Vagina (tissue), 2 donors: ENCODE measurements at regions not wholly inside any gene's neighbourhood (a gene's known extent, or its start where the extent isn't known, plus 50 kb on each side); places are given as distances from the start of the nearest gene placed in this dataset.
A peak's percentile ranks its signal among the peaks of the same experiment; 100 is the strongest.

Experiments used
- DNase-seq, 2 donors: peaks; one replicate each; pipeline ENCODE4 v3.0.0-alpha.2; 2017; ENCODE audit errors: extremely low spot score in 2 of 2
- H3K27ac ChIP-seq: fragments of 200-600 bp; sonication (generic); one replicate; pipeline ENCODE4 v1.5.1; 2019
- H3K27me3 ChIP-seq: fragments of 200-600 bp; sonication (generic); one replicate; pipeline ENCODE4 v1.5.1; 2019
- H3K36me3 ChIP-seq, 2 donors: fragments of 200-600 bp; sonication (generic); one replicate each; pipeline ENCODE4 v1.5.1; 2017 to 2019
- H3K4me1 ChIP-seq: fragments of 200-600 bp; sonication (generic); one replicate; pipeline ENCODE4 v1.5.1; 2019
- H3K4me3 ChIP-seq, 2 donors: fragments of 200-600 bp; sonication (generic); 1 replicate in 1 of 2; 2 replicates in 1 of 2; pipeline ENCODE4 v1.5.1; 2016 to 2019
- H3K9me3 ChIP-seq: fragments of 200-600 bp; sonication (generic); one replicate; pipeline ENCODE4 v1.5.1; 2019
- CTCF ChIP-seq, 3 experiments: fragments of 450-650 bp in 2 of 3; fragments of 200-600 bp in 1 of 3; sonication (generic) in 1 of 3; IDR thresholded peaks; one replicate each; pipeline ENCODE4 v1.5.1; 2017 to 2019; ENCODE audit warnings: antibody characterized with exemption in 3 of 3, mild to moderate bottlenecking in 2 of 3, moderate library complexity in 2 of 3
- POLR2A ChIP-seq, 2 donors: fragments of 450-650 bp; IDR thresholded peaks; one replicate each; pipeline ENCODE4 v1.6.1; 2017; ENCODE audit warnings: antibody characterized with exemption in 2 of 2, mild to moderate bottlenecking in 2 of 2, moderate library complexity in 2 of 2
- POLR2AphosphoS5 ChIP-seq, 2 donors: sonication (generic); formaldehyde crosslinking; IDR thresholded peaks; one replicate each; pipeline ENCODE4 v1.9.0; 2017; ENCODE audit warnings: antibody characterized with exemption in 2 of 2, mild to moderate bottlenecking in 2 of 2, low read depth in 1 of 2; ENCODE audit not compliant: insufficient read depth in 1 of 2
- intact Hi-C: fragments of 100-400 bp; cut with DNase I; formaldehyde crosslinking; loops from one replicate; pipeline ENCODE4 v1.15.1; 2023

DNA sequence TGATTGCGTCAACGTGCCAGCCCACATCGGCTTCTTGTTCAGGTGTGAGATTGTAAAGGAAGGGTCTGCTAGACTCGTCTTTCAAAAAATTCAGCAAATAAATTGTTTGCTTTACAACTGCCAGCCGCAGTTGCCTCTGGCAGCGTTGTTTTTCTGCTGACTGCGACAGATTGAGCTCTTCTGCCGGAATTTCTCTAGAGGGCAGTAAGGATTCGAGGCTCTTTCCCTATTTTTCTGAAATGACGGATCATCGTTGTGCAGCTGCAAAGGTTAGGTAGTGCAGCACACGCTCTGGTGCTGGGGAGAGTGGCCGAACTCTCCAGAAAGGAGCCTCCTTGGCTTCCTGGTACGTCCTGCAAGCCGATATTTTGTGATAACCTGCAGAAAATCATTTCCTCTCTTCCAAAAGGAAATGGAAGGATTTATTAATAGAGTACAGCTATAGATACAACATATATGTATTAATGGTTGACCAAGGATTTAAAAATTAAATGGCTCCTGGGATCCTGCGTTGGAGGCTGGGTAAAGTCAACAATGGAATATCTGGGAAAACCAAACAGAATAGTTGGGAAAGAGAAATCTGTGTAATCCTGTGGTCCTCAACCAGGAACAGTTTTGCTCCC is 121.9 kb upstream of the ZFP64 start:
- Histone ChIP-seq H3K9me3 (no peaks in the 10 kb centered on the region), H3K4me1 (peaks cover 5% of the 10 kb centered on the region), H3K27ac (no peak overlapping the region), H3K27me3 (no peaks in the 10 kb centered on the region), H3K36me3 (no peaks in the 10 kb centered on the region), H3K4me3 (no peak overlapping the region)
- intact Hi-C loops, result no loop called here
- no peak for DNase-seq
- TF ChIP-seq POLR2AphosphoS5 (IDR thresholded peaks at IDR 0.05; ENCODE audit: insufficient read depth in 1 of 2, low read depth in 1 of 2), result no peak
- TF ChIP-seq POLR2A (IDR thresholded peaks at IDR 0.05), result no peak

GRCh38 chr20:52312132-52312729 is 120.7 kb upstream of the ZFP64 start:
- DNase-seq, result no peak
- Histone ChIP-seq H3K27ac (no peak overlapping the region), H3K9me3 (no peaks in the 10 kb centered on the region), H3K27me3 (no peaks in the 10 kb centered on the region), H3K4me3 (no peak overlapping the region), H3K36me3 (no peaks in the 10 kb centered on the region), H3K4me1 (peaks cover 5% of the 10 kb centered on the region)
- TF ChIP-seq POLR2A (IDR thresholded peaks at IDR 0.05), result no peak
- TF ChIP-seq CTCF (IDR thresholded peaks at IDR 0.05), result peak; percentile 19 to 50 (median 40)
- TF ChIP-seq POLR2AphosphoS5 (IDR thresholded peaks at IDR 0.05; ENCODE audit: insufficient read depth in 1 of 2, low read depth in 1 of 2), result no peak
- intact Hi-C loops, result no loop called here

DNA sequence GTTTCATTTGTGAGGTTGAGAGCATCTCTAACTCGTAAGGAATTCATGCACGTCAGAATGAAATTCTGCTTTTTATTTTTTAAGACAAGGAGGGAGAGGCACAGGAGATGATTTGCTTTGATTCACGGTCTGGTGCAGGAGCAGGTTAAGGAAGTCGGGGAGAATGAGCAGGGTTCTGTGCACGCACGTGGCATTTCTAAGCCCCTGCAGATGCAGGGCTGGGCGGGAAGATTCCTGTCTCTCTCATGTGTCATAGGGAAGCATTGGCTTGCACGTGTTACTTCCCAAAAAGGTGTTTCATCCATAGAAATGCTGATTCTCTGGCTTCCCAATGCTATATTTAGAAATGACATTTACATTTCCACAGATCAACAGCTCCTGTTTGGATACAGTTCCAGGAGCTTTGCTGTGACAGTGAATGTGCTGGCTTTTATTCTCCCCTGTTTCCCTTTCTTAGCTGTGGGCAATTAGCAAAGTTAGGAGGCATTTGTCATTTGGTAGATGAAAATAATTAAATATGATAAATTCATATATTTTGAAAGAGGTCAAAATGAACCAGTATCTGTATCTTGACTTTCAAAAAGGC is 119.7 kb upstream of the ZFP64 start:
- no peak overlapping the region for H3K4me3 ChIP-seq
- no peak for DNase-seq
- TF ChIP-seq CTCF (IDR thresholded peaks at IDR 0.05) (no peak), POLR2A (IDR thresholded peaks at IDR 0.05) (no peak), POLR2AphosphoS5 (IDR thresholded peaks at IDR 0.05; ENCODE audit: insufficient read depth in 1 of 2, low read depth in 1 of 2) (no peak)
- no peak overlapping the region for H3K27ac ChIP-seq
- no peaks in the 10 kb centered on the region for H3K9me3 ChIP-seq
- intact Hi-C loops, result no loop called here
- no peaks in the 10 kb centered on the region for H3K27me3 ChIP-seq
- no peaks in the 10 kb centered on the region for H3K36me3 ChIP-seq
- H3K4me1 ChIP-seq, result peaks cover 5% of the 10 kb centered on the region

- TF ChIP-seq POLR2A (IDR thresholded peaks at IDR 0.05), result no peak
- no peak for TF ChIP-seq POLR2AphosphoS5 (IDR thresholded peaks at IDR 0.05; ENCODE audit: insufficient read depth in 1 of 2, low read depth in 1 of 2)
- no peak for TF ChIP-seq CTCF (IDR thresholded peaks at IDR 0.05)
- H3K36me3 ChIP-seq, result no peaks in the 10 kb centered on the region
- H3K9me3 ChIP-seq, result no peaks in the 10 kb centered on the region
- H3K4me3 ChIP-seq, result no peak overlapping the region
- no peak overlapping the region for H3K27ac ChIP-seq
- H3K27me3 ChIP-seq, result no peaks in the 10 kb centered on the region
- intact Hi-C loops, result no loop called here
- no peak for DNase-seq
- H3K4me1 ChIP-seq, result peaks cover 5% of the 10 kb centered on the region
These were observed 117.6 kb upstream of the ZFP64 start for GRCh38 chr20:52309181-52309580.

DNA sequence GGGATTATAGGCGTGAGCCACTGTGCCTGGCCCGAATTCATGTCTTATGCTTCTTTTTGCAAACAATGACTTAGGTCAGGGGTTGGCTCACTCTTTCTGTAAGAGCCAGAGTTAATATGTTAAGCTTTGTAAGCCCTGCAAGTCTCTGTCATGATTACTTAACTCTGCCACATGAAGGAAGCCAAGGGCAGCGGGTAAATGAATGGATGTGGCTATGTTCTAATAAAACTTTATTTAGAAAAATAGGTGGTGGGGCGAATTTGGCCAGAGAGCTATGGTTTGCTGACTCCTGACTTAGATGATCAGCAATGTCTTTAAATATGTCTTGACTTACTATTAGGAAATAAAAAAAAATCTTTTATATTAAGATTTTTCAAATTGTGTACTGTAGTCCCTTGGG is 114.9 kb upstream of the ZFP64 start:
- Histone ChIP-seq H3K4me1 (no peaks in the 10 kb centered on the region), H3K27ac (no peak overlapping the region), H3K27me3 (no peaks in the 10 kb centered on the region), H3K9me3 (no peaks in the 10 kb centered on the region), H3K4me3 (no peak overlapping the region), H3K36me3 (no peaks in the 10 kb centered on the region)
- peak in 1 of 2 donors; percentile 40 for DNase-seq
- intact Hi-C loops, result no loop called here
- TF ChIP-seq POLR2AphosphoS5 (IDR thresholded peaks at IDR 0.05; ENCODE audit: insufficient read depth in 1 of 2, low read depth in 1 of 2), result no peak
- no peak for TF ChIP-seq CTCF (IDR thresholded peaks at IDR 0.05)
- TF ChIP-seq POLR2A (IDR thresholded peaks at IDR 0.05), result no peak
